HepG2 (cell line): ENCODE measurements at regions not wholly inside any gene's neighbourhood (a gene's known extent, or its start where the extent isn't known, plus 50 kb on each side); places are given as distances from the start of the nearest gene placed in this dataset.

Source experiments
- ATAC-seq: fragments of 200-7000 bp; cut with Tn5 transposase; 3 replicates; pipeline ENCODE4 v1.9.1; 2020; ENCODE audit warnings: mild to moderate bottlenecking, moderate library complexity
- BruUV-seq: library from RNA; stranded (reverse); fragments of 400-500 nt; replicated peaks from 2 replicates; lab custom pipeline; 2021; lab: Mats Ljungman, UMichigan
- CTCF ChIA-PET: fragments of 300-600 bp; formaldehyde crosslinking; extraction: SDS; loops from one replicate; lab custom pipeline; 2021; ENCODE audit warnings: low total read pairs, inconsistent platforms, low intra/inter-chr PET ratio; lab: Yijun Ruan, JAX
- POLR2A ChIA-PET: fragments of 350-600 bp; sonication (Branson Sonifier 250); formaldehyde crosslinking; loops from one replicate; lab custom pipeline; 2020; ENCODE audit warnings: antibody characterized with exemption, inconsistent platforms; lab: Yijun Ruan, JAX
- DNase-seq: peaks from one replicate; pipeline ENCODE4 v3.0.0-alpha.2; 2015; ENCODE audit warnings: low spot score
- FAIRE-seq: peaks from 3 replicates; lab custom pipeline; 2011; peaks lifted over from hg19 to GRCh38; lab: Jason Lieb, UNC
- H2AFZ ChIP-seq: one replicate; pipeline ENCODE4 v1.6.1; 2011; ENCODE audit warnings: low read length, inconsistent platforms
- H3K27ac ChIP-seq: fragments of 300-600 bp; 3 replicates; pipeline ENCODE4 v1.8.0; 2011; ENCODE audit warnings: mixed run types, mild to moderate bottlenecking, mixed read lengths, low read length, inconsistent platforms; ENCODE audit not compliant: insufficient read depth; ENCODE audit errors: extremely low read length
- H3K27me3 ChIP-seq, 2 experiments: fragments of 200-600 bp in 1 of 2; 2 replicates in 1 of 2; 3 replicates in 1 of 2; pipeline versions ENCODE4 v1.6.0 to v1.8.0; 2011; ENCODE audit warnings: low read length in 2 of 2, mild to moderate bottlenecking in 2 of 2, moderate library complexity in 2 of 2, inconsistent platforms in 1 of 2; ENCODE audit not compliant: insufficient read depth in 2 of 2, control insufficient read depth in 1 of 2
- H3K36me3 ChIP-seq, 2 experiments: fragments of 200-600 bp in 1 of 2; replicated peaks in 1 of 2; 2 replicates in 1 of 2; 3 replicates in 1 of 2; pipeline versions ENCODE4 v1.5.1 to v1.8.0; 2011; ENCODE audit warnings: low read length in 2 of 2, inconsistent platforms in 1 of 2; ENCODE audit not compliant: insufficient read depth in 2 of 2, control insufficient read depth in 1 of 2
- H3K4me1 ChIP-seq: 2 replicates; pipeline ENCODE4 v1.5.1; 2012; ENCODE audit warnings: low read length, inconsistent platforms; ENCODE audit not compliant: insufficient read depth
- H3K4me2 ChIP-seq: 2 replicates; pipeline ENCODE4 v1.6.0; 2011; ENCODE audit warnings: low read depth, low read length, inconsistent platforms
- H3K4me3 ChIP-seq, 3 experiments: fragments of 200-600 bp in 1 of 3; sonication (generic), shearing (Covaris generic) in 1 of 3; replicated peaks in 1 of 3; 2 replicates each; pipeline ENCODE4 v1.5.1; 2011 to 2016; ENCODE audit warnings: low read length in 3 of 3, inconsistent platforms in 2 of 3, low read depth in 2 of 3, mild to moderate bottlenecking in 2 of 3, control low read depth in 1 of 3, mixed read lengths in 1 of 3; ENCODE audit not compliant: insufficient read depth in 1 of 3
- H3K79me2 ChIP-seq: one replicate; pipeline ENCODE4 v1.6.1; 2011; ENCODE audit warnings: low read length, inconsistent platforms; ENCODE audit not compliant: insufficient read depth
- H3K9ac ChIP-seq: 2 replicates; pipeline ENCODE4 v1.6.0; 2011; ENCODE audit warnings: mild to moderate bottlenecking, low read depth, low read length, inconsistent platforms; ENCODE audit not compliant: insufficient read depth
- H3K9me3 ChIP-seq: 2 replicates; pipeline ENCODE4 v1.5.1; 2012; ENCODE audit warnings: mild to moderate bottlenecking, low read length
- H4K20me1 ChIP-seq: 2 replicates; pipeline ENCODE4 v1.6.0; 2011; ENCODE audit warnings: inconsistent platforms, mild to moderate bottlenecking, low read length, moderate library complexity; ENCODE audit not compliant: insufficient read depth
- FOXP1 ChIP-seq, 2 experiments: fragments of 450-650 bp in 1 of 2; IDR thresholded peaks; 2 replicates each; pipeline ENCODE4 v1.6.1; 2017 to 2018; ENCODE audit warnings: antibody characterized with exemption in 1 of 2
- GZF1 ChIP-seq: sonication (generic); formaldehyde crosslinking; IDR thresholded peaks from 2 replicates; pipeline ENCODE4 v1.5.1; 2020; ENCODE audit warnings: mild to moderate bottlenecking, missing genetic modification reagents
- PAWR ChIP-seq: sonication (generic); formaldehyde crosslinking; IDR thresholded peaks from 2 replicates; pipeline ENCODE4 v1.4.0; 2020; ENCODE audit warnings: missing genetic modification reagents, mild to moderate bottlenecking, borderline replicate concordance
- PHF21A ChIP-seq: sonication (generic); formaldehyde crosslinking; IDR thresholded peaks from 2 replicates; pipeline ENCODE4 v1.5.0; 2020; ENCODE audit warnings: mild to moderate bottlenecking, missing genetic modification reagents
- ZIK1 ChIP-seq: sonication (generic); formaldehyde crosslinking; IDR thresholded peaks from 2 replicates; pipeline ENCODE4 v1.5.0; 2020; ENCODE audit warnings: mild to moderate bottlenecking, low read depth, missing genetic modification reagents, borderline replicate concordance
- ZNF788 ChIP-seq: sonication (generic); formaldehyde crosslinking; IDR thresholded peaks from 2 replicates; pipeline ENCODE4 v1.5.0; 2020; ENCODE audit warnings: mild to moderate bottlenecking, missing genetic modification reagents, borderline replicate concordance
- WGBS: methylation state at CpG from one replicate; pipeline ENCODE4 v1.1.6; 2017; ENCODE audit warnings: low lambda C conversion rate; 5-methylcytosine and 5-hydroxymethylcytosine counted together
- in situ Hi-C: cut with HindIII; loops from 2 replicates; pipeline ENCODE4 v1.10.0; 2017; ENCODE audit warnings: low pct_unique_long_range_greater_than_20kb; ENCODE audit not compliant: extremely low pct_ligation_motif_present
- intact Hi-C: fragments of 100-400 bp; cut with micrococcal nuclease; formaldehyde crosslinking; loops from one replicate; pipeline ENCODE4 v1.10.0; 2022; ENCODE audit not compliant: unreplicated experiment
- TF ChIP-seq, protein P1 (sequence below): sonication (generic); formaldehyde crosslinking; IDR thresholded peaks from one replicate; pipeline ENCODE4 v1.5.1; 2020; ENCODE audit warnings: mild to moderate bottlenecking, missing genetic modification reagents; ENCODE audit errors: not compliant biosample characterization
- TF ChIP-seq, protein P2 (sequence below): sonication (generic); formaldehyde crosslinking; IDR thresholded peaks from 2 replicates; pipeline ENCODE4 v1.8.1; 2023; ENCODE audit warnings: mild to moderate bottlenecking, moderate library complexity, missing genetic modification reagents
- TF ChIP-seq, protein P3 (sequence below): sonication (generic); formaldehyde crosslinking; IDR thresholded peaks from 2 replicates; pipeline ENCODE4 v1.5.0; 2020; ENCODE audit warnings: missing genetic modification reagents

DNA sequence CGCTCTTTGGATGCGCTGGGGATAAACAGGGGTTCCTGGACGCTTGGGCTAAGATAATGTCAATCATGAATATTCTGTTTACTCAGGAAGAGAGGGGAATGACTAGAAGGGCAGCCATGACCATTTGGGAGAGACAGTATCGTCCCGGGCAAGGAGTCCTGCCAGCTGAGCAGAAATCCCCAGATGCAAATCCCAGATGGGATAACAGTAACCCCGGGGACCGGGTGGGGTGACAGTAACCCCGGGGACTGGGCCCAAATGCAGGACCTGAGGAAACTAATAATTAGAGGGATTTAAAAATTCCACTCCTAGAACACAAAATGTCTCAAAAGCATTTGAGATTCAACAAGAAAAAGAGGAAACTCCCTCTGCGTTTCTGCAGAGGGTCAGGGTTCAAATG is 189.0 kb upstream of the PPP1R26 start (continued):
- TF ChIP-seq, protein P1, sequence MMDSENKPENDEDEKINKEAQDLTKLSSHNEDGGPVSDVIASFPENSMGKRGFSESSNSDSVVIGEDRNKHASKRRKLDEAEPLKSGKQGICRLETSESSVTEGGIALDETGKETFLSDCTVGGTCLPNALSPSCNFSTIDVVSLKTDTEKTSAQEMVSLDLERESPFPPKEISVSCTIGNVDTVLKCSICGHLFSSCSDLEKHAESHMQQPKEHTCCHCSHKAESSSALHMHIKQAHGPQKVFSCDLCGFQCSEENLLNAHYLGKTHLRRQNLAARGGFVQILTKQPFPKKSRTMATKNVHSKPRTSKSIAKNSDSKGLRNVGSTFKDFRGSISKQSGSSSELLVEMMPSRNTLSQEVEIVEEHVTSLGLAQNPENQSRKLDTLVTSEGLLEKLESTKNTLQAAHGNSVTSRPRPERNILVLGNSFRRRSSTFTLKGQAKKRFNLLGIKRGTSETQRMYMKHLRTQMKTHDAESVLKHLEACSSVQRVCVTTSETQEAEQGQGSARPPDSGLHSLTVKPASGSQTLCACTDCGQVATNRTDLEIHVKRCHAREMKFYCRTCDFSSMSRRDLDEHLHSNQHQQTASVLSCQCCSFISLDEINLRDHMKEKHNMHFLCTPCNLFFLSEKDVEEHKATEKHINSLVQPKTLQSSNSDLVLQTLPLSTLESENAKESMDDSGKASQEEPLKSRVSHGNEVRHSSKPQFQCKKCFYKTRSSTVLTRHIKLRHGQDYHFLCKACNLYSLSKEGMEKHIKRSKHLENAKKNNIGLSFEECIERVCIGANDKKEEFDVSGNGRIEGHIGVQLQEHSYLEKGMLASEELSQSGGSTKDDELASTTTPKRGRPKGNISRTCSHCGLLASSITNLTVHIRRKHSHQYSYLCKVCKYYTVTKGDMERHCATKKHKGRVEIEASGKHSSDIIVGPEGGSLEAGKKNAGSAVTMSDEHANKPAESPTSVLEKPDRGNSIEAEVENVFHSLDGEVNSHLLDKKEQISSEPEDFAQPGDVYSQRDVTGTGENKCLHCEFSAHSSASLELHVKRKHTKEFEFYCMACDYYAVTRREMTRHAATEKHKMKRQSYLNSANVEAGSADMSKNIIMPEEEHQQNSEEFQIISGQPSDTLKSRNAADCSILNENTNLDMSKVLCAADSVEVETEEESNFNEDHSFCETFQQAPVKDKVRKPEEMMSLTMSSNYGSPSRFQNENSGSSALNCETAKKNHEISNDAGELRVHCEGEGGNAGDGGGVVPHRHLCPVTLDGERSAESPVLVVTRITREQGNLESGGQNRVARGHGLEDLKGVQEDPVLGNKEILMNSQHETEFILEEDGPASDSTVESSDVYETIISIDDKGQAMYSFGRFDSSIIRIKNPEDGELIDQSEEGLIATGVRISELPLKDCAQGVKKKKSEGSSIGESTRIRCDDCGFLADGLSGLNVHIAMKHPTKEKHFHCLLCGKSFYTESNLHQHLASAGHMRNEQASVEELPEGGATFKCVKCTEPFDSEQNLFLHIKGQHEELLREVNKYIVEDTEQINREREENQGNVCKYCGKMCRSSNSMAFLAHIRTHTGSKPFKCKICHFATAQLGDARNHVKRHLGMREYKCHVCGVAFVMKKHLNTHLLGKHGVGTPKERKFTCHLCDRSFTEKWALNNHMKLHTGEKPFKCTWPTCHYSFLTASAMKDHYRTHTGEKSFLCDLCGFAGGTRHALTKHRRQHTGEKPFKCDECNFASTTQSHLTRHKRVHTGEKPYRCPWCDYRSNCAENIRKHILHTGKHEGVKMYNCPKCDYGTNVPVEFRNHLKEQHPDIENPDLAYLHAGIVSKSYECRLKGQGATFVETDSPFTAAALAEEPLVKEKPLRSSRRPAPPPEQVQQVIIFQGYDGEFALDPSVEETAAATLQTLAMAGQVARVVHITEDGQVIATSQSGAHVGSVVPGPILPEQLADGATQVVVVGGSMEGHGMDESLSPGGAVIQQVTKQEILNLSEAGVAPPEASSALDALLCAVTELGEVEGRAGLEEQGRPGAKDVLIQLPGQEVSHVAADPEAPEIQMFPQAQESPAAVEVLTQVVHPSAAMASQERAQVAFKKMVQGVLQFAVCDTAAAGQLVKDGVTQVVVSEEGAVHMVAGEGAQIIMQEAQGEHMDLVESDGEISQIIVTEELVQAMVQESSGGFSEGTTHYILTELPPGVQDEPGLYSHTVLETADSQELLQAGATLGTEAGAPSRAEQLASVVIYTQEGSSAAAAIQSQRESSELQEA (CRISPR knock-in tag) = no peak
- TF ChIP-seq PHF21A (CRISPR knock-in tag) = no peak

GRCh38 chr9:135291165-135291564 is 188.4 kb upstream of the PPP1R26 start:
- FAIRE-seq = no peak
- Histone ChIP-seq H2AFZ (no peak overlapping the region), H3K27ac (no peak overlapping the region), H3K4me3 (no peak overlapping the region), H4K20me1 (no peaks in the 10 kb centered on the region), H3K27me3 (peaks cover 7 to 78% of the 10 kb centered on the region in 2 experiments; a peak in 4 of 5 replicates), H3K9ac (no peak overlapping the region), H3K4me2 (no peak overlapping the region), H3K9me3 (no peaks in the 10 kb centered on the region), H3K36me3 (no peaks in the 10 kb centered on the region), H3K79me2 (no peaks in the 10 kb centered on the region), H3K4me1 (no peaks in the 10 kb centered on the region)
- no peak for ATAC-seq
- in situ Hi-C loops (no loop called here), intact Hi-C loops (no loop called here)
- WGBS = 40% methylated on average over 17 of the region's 17 CpGs
- ChIA-PET POLR2A (no interaction called here), CTCF (no interaction called here)
- BruUV-seq = no TSS peak
- DNase-seq = no peak
- no peak for TF ChIP-seq FOXP1 (IDR thresholded peaks at IDR 0.05)
- TF ChIP-seq FOXP1 (CRISPR knock-in tag; IDR thresholded peaks at IDR 0.05) = no peak
- no peak for TF ChIP-seq GZF1
- TF ChIP-seq ZIK1 (CRISPR knock-in tag) = no peak
- no peak for TF ChIP-seq PAWR (CRISPR knock-in tag)
- TF ChIP-seq, protein P2, sequence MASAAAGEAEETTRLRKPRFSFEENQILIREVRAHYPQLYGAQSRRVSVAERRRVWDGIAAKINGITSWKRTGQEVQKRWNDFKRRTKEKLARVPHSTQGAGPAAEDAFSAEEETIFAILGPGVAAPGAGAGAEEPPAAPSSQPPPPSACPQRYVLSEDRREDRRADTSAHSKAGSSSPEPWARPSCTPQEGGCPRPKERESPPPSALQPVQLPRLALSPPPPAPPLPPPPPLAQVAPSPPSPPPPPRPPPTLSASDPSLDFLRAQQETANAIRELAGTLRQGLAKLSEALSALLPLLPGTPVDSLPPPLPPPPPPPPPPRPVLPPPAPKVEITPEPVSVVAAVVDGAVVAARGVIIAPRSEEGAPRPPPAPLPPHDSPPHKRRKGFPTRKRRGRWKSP (CRISPR knock-in tag) = no peak
- no peak for TF ChIP-seq ZNF788 (CRISPR knock-in tag)
- TF ChIP-seq, protein P3, sequence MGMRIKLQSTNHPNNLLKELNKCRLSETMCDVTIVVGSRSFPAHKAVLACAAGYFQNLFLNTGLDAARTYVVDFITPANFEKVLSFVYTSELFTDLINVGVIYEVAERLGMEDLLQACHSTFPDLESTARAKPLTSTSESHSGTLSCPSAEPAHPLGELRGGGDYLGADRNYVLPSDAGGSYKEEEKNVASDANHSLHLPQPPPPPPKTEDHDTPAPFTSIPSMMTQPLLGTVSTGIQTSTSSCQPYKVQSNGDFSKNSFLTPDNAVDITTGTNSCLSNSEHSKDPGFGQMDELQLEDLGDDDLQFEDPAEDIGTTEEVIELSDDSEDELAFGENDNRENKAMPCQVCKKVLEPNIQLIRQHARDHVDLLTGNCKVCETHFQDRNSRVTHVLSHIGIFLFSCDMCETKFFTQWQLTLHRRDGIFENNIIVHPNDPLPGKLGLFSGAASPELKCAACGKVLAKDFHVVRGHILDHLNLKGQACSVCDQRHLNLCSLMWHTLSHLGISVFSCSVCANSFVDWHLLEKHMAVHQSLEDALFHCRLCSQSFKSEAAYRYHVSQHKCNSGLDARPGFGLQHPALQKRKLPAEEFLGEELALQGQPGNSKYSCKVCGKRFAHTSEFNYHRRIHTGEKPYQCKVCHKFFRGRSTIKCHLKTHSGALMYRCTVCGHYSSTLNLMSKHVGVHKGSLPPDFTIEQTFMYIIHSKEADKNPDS (CRISPR knock-in tag) = no peak
